ENCODE measurements at regions not wholly inside any gene's neighbourhood (a gene's known extent, or its start where the extent isn't known, plus 50 kb on each side); places are given as distances from the start of the nearest gene placed in this dataset.

DNA sequence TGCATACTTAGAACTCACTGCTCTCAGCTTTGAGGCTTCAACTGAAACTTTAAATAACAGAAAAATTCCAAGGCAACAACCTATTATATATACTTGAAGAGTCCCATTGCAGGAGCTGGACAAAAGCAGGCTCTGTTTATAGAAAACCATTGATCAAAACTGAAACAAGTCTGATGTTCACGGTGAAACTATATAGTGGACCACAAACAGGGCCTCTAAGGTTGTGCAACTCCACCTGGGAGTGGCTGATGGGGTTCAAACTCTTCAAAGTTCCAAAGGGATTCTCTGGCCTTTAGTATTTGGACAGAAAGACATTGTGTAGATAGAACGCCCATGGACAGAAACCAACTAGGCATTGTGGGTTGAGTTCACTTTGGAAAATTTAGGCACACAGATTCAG lies 140.3 kb downstream of the ZC3H11B start:
- Histone ChIP-seq H3K4me1 (no peaks in the 10 kb centered on the region), H3K36me3 (no peaks in the 10 kb centered on the region), H3K27ac (no peak overlapping the region), H3K9me3 (no peaks in the 10 kb centered on the region), H3K27me3 (peaks cover 0 to 3% (median 0%) of the 10 kb centered on the region in 7 donors), H3K4me3 (no peak overlapping the region)
- no peak for DNase-seq
- WGBS, 2 donors = 89 to 97% methylated on average over 2 of the region's 2 CpGs
- no peak for ATAC-seq
- TF ChIP-seq, protein P1, sequence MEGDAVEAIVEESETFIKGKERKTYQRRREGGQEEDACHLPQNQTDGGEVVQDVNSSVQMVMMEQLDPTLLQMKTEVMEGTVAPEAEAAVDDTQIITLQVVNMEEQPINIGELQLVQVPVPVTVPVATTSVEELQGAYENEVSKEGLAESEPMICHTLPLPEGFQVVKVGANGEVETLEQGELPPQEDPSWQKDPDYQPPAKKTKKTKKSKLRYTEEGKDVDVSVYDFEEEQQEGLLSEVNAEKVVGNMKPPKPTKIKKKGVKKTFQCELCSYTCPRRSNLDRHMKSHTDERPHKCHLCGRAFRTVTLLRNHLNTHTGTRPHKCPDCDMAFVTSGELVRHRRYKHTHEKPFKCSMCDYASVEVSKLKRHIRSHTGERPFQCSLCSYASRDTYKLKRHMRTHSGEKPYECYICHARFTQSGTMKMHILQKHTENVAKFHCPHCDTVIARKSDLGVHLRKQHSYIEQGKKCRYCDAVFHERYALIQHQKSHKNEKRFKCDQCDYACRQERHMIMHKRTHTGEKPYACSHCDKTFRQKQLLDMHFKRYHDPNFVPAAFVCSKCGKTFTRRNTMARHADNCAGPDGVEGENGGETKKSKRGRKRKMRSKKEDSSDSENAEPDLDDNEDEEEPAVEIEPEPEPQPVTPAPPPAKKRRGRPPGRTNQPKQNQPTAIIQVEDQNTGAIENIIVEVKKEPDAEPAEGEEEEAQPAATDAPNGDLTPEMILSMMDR (IDR thresholded peaks at IDR 0.05) = no peak
- intact Hi-C loops (cut with DNase I) = no loop called here

DNA sequence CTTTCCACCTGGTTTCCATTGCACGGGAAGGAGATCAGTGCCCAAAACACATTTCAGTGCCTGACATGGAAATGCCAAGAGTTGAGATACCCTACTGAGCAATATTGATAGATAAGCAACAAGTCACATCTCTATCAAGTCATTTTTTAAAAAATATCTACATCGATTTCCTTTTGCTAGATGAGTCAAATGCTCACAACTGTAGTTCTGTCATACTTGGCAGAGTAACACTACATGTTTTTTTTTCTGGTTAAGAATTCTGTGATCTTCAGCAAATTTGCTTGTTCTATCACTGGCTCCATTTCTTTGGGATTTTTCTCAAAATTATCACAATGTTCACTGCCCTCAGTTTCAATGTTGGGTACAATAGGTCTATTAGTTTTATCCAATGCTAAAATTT lies 145.4 kb downstream of the ZC3H11B start:
- Histone ChIP-seq H3K27me3 (no peaks in the 10 kb centered on the region), H3K4me3 (no peak overlapping the region), H3K27ac (no peak overlapping the region), H3K4me1 (peaks cover 0 to 9% (median 0%) of the 10 kb centered on the region in 9 donors), H3K36me3 (no peaks in the 10 kb centered on the region), H3K9me3 (no peaks in the 10 kb centered on the region)
- TF ChIP-seq, protein P1 (IDR thresholded peaks at IDR 0.05) = no peak
- 65 to 68% methylated on average over 2 of the region's 2 CpGs for WGBS, 2 donors
- DNase-seq (no peak), ATAC-seq (no peak)
- intact Hi-C loops (cut with DNase I) = no loop called here

DNA sequence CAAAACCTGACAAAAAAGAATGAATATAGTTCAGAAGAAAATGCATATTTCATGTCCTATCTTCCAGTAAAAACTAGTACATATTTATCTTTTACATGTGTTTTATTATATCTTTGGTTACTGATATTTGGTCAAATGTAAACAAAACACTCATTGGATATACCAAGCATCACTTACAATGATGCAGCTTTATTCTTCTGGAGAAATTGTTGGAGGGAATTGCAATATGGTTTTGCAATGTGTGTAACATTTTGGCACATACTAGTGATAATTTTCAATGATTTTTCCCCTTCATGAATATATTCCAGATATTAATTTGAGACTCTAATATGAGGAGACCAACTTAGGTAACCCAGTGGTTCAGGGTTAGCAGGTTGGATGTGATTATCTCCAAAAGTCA lies 146.1 kb downstream of the ZC3H11B start:
- DNase-seq (no peak), ATAC-seq (no peak)
- Histone ChIP-seq H3K4me1 (peaks cover 0 to 16% (median 0%) of the 10 kb centered on the region in 9 donors), H3K27me3 (no peaks in the 10 kb centered on the region), H3K36me3 (no peaks in the 10 kb centered on the region), H3K9me3 (no peaks in the 10 kb centered on the region), H3K27ac (no peak overlapping the region), H3K4me3 (no peak overlapping the region)
- intact Hi-C loops (cut with DNase I) = no loop called here
- TF ChIP-seq, protein P1 (IDR thresholded peaks at IDR 0.05) = no peak

DNA sequence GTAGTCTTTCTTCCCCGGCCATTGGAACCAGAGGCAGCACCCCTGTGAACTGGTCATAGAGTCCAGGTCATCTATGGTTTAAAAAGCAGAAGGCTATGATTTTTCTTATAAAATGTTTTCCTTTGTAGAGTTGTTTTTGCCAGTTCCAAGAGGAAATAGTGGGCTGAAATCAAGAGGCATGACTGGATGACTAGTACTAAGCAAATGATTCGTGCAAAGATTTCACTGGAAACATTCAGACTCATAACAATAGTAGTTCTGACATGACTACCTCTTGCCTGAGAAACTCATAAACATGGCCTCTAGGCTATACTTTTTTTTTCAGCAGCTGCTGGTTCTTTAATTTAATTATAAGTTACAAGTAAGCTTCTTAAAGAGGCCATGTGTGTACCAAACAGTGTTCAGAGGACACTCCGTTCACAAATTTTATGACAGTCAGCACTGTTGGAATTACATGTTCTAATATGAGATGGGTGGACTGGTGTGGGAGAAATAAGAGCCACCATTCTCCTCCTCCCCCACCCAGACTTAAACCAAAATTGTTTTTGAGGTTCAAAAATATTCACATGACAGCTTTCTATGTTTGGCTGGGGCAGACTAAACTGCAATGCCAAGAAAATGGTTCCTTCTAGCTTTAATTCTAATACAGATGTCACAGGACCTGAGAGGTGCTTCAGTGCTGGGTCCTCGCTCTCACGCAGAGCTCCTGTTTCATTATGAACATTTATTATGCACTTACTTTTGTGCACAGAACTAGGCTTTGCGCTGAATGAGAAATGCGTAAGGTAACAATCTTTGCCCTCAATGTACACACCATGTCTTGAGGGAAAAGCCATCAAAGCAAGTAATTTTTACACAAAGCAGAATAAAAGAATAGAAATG lies 147.5 kb downstream of the ZC3H11B start:
- intact Hi-C loops (cut with DNase I) = no loop called here
- no peak for ATAC-seq
- Histone ChIP-seq H3K27ac (no peak overlapping the region), H3K27me3 (no peaks in the 10 kb centered on the region), H3K9me3 (no peaks in the 10 kb centered on the region), H3K36me3 (no peaks in the 10 kb centered on the region), H3K4me1 (peaks cover 0 to 26% (median 0%) of the 10 kb centered on the region in 9 donors), H3K4me3 (no peak overlapping the region)
- TF ChIP-seq, protein P1 (IDR thresholded peaks at IDR 0.05) = no peak
- no peak for DNase-seq
- whole genome bisulfite sequencing, 2 donors = 89 to 96% methylated on average over 7 of the region's 7 CpGs
